GM18502 (cell line): ENCODE measurements at regions not wholly inside any gene's neighbourhood (a gene's known extent, or its start where the extent isn't known, plus 50 kb on each side); places are given as distances from the start of the nearest gene placed in this dataset.
"Not testable (repeated sequence)": the region's sequence is repeated elsewhere in the genome, so short reads cannot be mapped to it uniquely, and the experiment has no call there.

Experiments used
- ATAC-seq: cut with Tn5 transposase; IDR thresholded peaks from one replicate; pipeline ENCODE4 v1.9.1; 2021; ENCODE audit warnings: mild to moderate bottlenecking; ENCODE audit not compliant: unreplicated experiment, poor library complexity

- ATAC-seq = no peak
These were observed 266.0 kb downstream of the CD83 start for GRCh38 chr6:14383393-14384174.

- ATAC-seq = no peak
These were observed 266.8 kb downstream of the CD83 start for GRCh38 chr6:14384175-14384949.

- ATAC-seq = no peak
These were observed 268.7 kb downstream of the CD83 start for GRCh38 chr6:14386263-14386662.

- no peak for ATAC-seq
These were observed 269.1 kb downstream of the CD83 start for GRCh38 chr6:14386668-14387067.

GRCh38 chr6:14388371-14388770, 270.8 kb downstream of the CD83 start:
- no peak for ATAC-seq

GRCh38 chr6:14389776-14390175, 272.2 kb downstream of the CD83 start:
- ATAC-seq = not testable (repeated sequence)

GRCh38 chr6:14390805-14391204, 273.2 kb downstream of the CD83 start:
- ATAC-seq = no peak

- ATAC-seq = no peak
These were observed 276.3 kb downstream of the CD83 start for GRCh38 chr6:14393910-14394309.

- ATAC-seq = no peak
These were observed 278.8 kb downstream of the CD83 start for GRCh38 chr6:14396392-14396791.

- no peak for ATAC-seq
These were observed 279.4 kb downstream of the CD83 start for GRCh38 chr6:14396826-14397517.

GRCh38 chr6:14397518-14397901, 279.9 kb downstream of the CD83 start:
- ATAC-seq = no peak

- no peak for ATAC-seq
These were observed 281.4 kb downstream of the CD83 start for GRCh38 chr6:14398953-14399352.

GRCh38 chr6:14399635-14400034, 282.1 kb downstream of the CD83 start:
- ATAC-seq = no peak

GRCh38 chr6:14401246-14401645, 283.7 kb downstream of the CD83 start:
- no peak for ATAC-seq

- no peak for ATAC-seq
These were observed 289.2 kb downstream of the CD83 start for GRCh38 chr6:14406614-14407331.

GRCh38 chr6:14408446-14408845, 290.9 kb downstream of the CD83 start:
- no peak for ATAC-seq

GRCh38 chr6:14412026-14412425, 294.5 kb downstream of the CD83 start:
- ATAC-seq = no peak

GRCh38 chr6:14415452-14415851, 297.9 kb downstream of the CD83 start:
- ATAC-seq = no peak

GRCh38 chr6:14417377-14417776, 299.8 kb downstream of the CD83 start:
- ATAC-seq = no peak

- not testable (repeated sequence) for ATAC-seq
These were observed 301.7 kb downstream of the CD83 start for GRCh38 chr6:14419224-14419623.
